ENCODE measurements at regions not wholly inside any gene's neighbourhood (a gene's known extent, or its start where the extent isn't known, plus 50 kb on each side); places are given as distances from the start of the nearest gene placed in this dataset.

GRCh38 chr14:85442996-85443395 is 86.9 kb upstream of the FLRT2 start:
- H3K9me3 Mint-ChIP-seq, result peaks cover 2 to 25% (median 5%) of the 10 kb centered on the region in 7 donors
- ATAC-seq (ENCODE audit: low read depth in 2 of 2), result no peak
- H3K4me3 Mint-ChIP-seq, result no peak overlapping the region
- H3K36me3 ChIP-seq (ENCODE audit: control insufficient read depth, insufficient read depth, low read length), result no peaks in the 10 kb centered on the region
- peaks cover 4% of the 10 kb centered on the region for H3K27me3 Mint-ChIP-seq
- no peaks in the 10 kb centered on the region for H3K9me3 ChIP-seq (ENCODE audit: control insufficient read depth in 2 of 2, low read length in 2 of 2)
- no peak overlapping the region for H3K27ac ChIP-seq (ENCODE audit: insufficient read depth, low read length, poor library complexity, severe bottlenecking)
- H3K4me1 ChIP-seq (ENCODE audit: control insufficient read depth, insufficient read depth, low read length, poor library complexity, severe bottlenecking), result no peaks in the 10 kb centered on the region
- no peaks in the 10 kb centered on the region for H3K4me1 Mint-ChIP-seq
- H3K27ac Mint-ChIP-seq, result no peak overlapping the region
- no peak overlapping the region for H3K4me3 ChIP-seq (ENCODE audit: low read depth, low read length)
- no peaks in the 10 kb centered on the region for H3K36me3 Mint-ChIP-seq
- no peak for DNase-seq
- H3K27me3 ChIP-seq (ENCODE audit: control insufficient read depth, insufficient read depth, low read length), result no peaks in the 10 kb centered on the region

GRCh38 chr14:85444635-85445034 is 85.3 kb upstream of the FLRT2 start:
- Mint-ChIP-seq H3K27ac (no peak overlapping the region), H3K4me1 (no peaks in the 10 kb centered on the region), H3K27me3 (peaks cover 4% of the 10 kb centered on the region), H3K36me3 (no peaks in the 10 kb centered on the region), H3K9me3 (peaks cover 0 to 21% (median 5%) of the 10 kb centered on the region in 7 donors), H3K4me3 (no peak overlapping the region)
- no peaks in the 10 kb centered on the region for H3K9me3 ChIP-seq (ENCODE audit: control insufficient read depth in 2 of 2, low read length in 2 of 2)
- H3K27ac ChIP-seq (ENCODE audit: insufficient read depth, low read length, poor library complexity, severe bottlenecking), result no peak overlapping the region
- no peak for ATAC-seq (ENCODE audit: low read depth in 2 of 2)
- H3K27me3 ChIP-seq (ENCODE audit: control insufficient read depth, insufficient read depth, low read length), result no peaks in the 10 kb centered on the region
- H3K4me1 ChIP-seq (ENCODE audit: control insufficient read depth, insufficient read depth, low read length, poor library complexity, severe bottlenecking), result no peaks in the 10 kb centered on the region
- H3K4me3 ChIP-seq (ENCODE audit: low read depth, low read length), result no peak overlapping the region
- H3K36me3 ChIP-seq (ENCODE audit: control insufficient read depth, insufficient read depth, low read length), result no peaks in the 10 kb centered on the region
- no peak for DNase-seq

GRCh38 chr14:85445151-85445795 is 84.7 kb upstream of the FLRT2 start:
- Mint-ChIP-seq H3K36me3 (no peaks in the 10 kb centered on the region), H3K27ac (no peak overlapping the region), H3K27me3 (peaks cover 4% of the 10 kb centered on the region), H3K9me3 (peaks cover 0 to 26% (median 5%) of the 10 kb centered on the region in 7 donors), H3K4me1 (no peaks in the 10 kb centered on the region), H3K4me3 (no peak overlapping the region)
- H3K9me3 ChIP-seq (ENCODE audit: control insufficient read depth in 2 of 2, low read length in 2 of 2), result no peaks in the 10 kb centered on the region
- H3K27ac ChIP-seq (ENCODE audit: insufficient read depth, low read length, poor library complexity, severe bottlenecking), result no peak overlapping the region
- DNase-seq, result no peak
- no peak for ATAC-seq (ENCODE audit: low read depth in 2 of 2)
- no peaks in the 10 kb centered on the region for H3K27me3 ChIP-seq (ENCODE audit: control insufficient read depth, insufficient read depth, low read length)
- no peaks in the 10 kb centered on the region for H3K4me1 ChIP-seq (ENCODE audit: control insufficient read depth, insufficient read depth, low read length, poor library complexity, severe bottlenecking)
- H3K4me3 ChIP-seq (ENCODE audit: low read depth, low read length), result no peak overlapping the region
- H3K36me3 ChIP-seq (ENCODE audit: control insufficient read depth, insufficient read depth, low read length), result no peaks in the 10 kb centered on the region

- no peak overlapping the region for H3K4me3 ChIP-seq (ENCODE audit: low read depth, low read length)
- H3K36me3 ChIP-seq (ENCODE audit: control insufficient read depth, insufficient read depth, low read length), result no peaks in the 10 kb centered on the region
- no peak overlapping the region for H3K27ac Mint-ChIP-seq
- H3K27ac ChIP-seq (ENCODE audit: insufficient read depth, low read length, poor library complexity, severe bottlenecking), result no peak overlapping the region
- DNase-seq (no peak), ATAC-seq (ENCODE audit: low read depth in 2 of 2) (no peak)
- no peaks in the 10 kb centered on the region for H3K27me3 ChIP-seq (ENCODE audit: control insufficient read depth, insufficient read depth, low read length)
- no peaks in the 10 kb centered on the region for H3K36me3 Mint-ChIP-seq
- H3K4me3 Mint-ChIP-seq, result no peak overlapping the region
- no peaks in the 10 kb centered on the region for H3K9me3 ChIP-seq (ENCODE audit: control insufficient read depth in 2 of 2, low read length in 2 of 2)
- H3K4me1 Mint-ChIP-seq, result no peaks in the 10 kb centered on the region
- peaks cover 4% of the 10 kb centered on the region for H3K27me3 Mint-ChIP-seq
- H3K4me1 ChIP-seq (ENCODE audit: control insufficient read depth, insufficient read depth, low read length, poor library complexity, severe bottlenecking), result no peaks in the 10 kb centered on the region
- peaks cover 0 to 25% (median 3%) of the 10 kb centered on the region in 7 donors for H3K9me3 Mint-ChIP-seq
These were observed 82.1 kb upstream of the FLRT2 start for GRCh38 chr14:85447883-85448282.

- ATAC-seq (ENCODE audit: low read depth in 2 of 2) (no peak), DNase-seq (no peak)
- Histone ChIP-seq H3K4me1 (ENCODE audit: control insufficient read depth, insufficient read depth, low read length, poor library complexity, severe bottlenecking) (no peaks in the 10 kb centered on the region), H3K36me3 (ENCODE audit: control insufficient read depth, insufficient read depth, low read length) (no peaks in the 10 kb centered on the region), H3K27ac (ENCODE audit: insufficient read depth, low read length, poor library complexity, severe bottlenecking) (no peak overlapping the region), H3K4me3 (ENCODE audit: low read depth, low read length) (no peak overlapping the region), H3K9me3 (ENCODE audit: control insufficient read depth in 2 of 2, low read length in 2 of 2) (no peaks in the 10 kb centered on the region), H3K27me3 (ENCODE audit: control insufficient read depth, insufficient read depth, low read length) (no peaks in the 10 kb centered on the region)
- Mint-ChIP-seq H3K27me3 (peaks cover 5% of the 10 kb centered on the region), H3K9me3 (peaks cover 0 to 10% (median 1%) of the 10 kb centered on the region in 7 donors), H3K4me1 (no peaks in the 10 kb centered on the region), H3K4me3 (no peak overlapping the region), H3K36me3 (no peaks in the 10 kb centered on the region), H3K27ac (no peak overlapping the region)
These were observed 78.5 kb upstream of the FLRT2 start for GRCh38 chr14:85451421-85451820.

- Mint-ChIP-seq H3K4me3 (no peak overlapping the region), H3K9me3 (peaks cover 0 to 16% (median 1%) of the 10 kb centered on the region in 7 donors), H3K27me3 (peaks cover 5% of the 10 kb centered on the region), H3K4me1 (no peaks in the 10 kb centered on the region), H3K36me3 (no peaks in the 10 kb centered on the region), H3K27ac (no peak overlapping the region)
- Histone ChIP-seq H3K36me3 (ENCODE audit: control insufficient read depth, insufficient read depth, low read length) (no peaks in the 10 kb centered on the region), H3K27me3 (ENCODE audit: control insufficient read depth, insufficient read depth, low read length) (no peaks in the 10 kb centered on the region), H3K4me3 (ENCODE audit: low read depth, low read length) (no peak overlapping the region), H3K27ac (ENCODE audit: insufficient read depth, low read length, poor library complexity, severe bottlenecking) (no peak overlapping the region), H3K9me3 (ENCODE audit: control insufficient read depth in 2 of 2, low read length in 2 of 2) (no peaks in the 10 kb centered on the region), H3K4me1 (ENCODE audit: control insufficient read depth, insufficient read depth, low read length, poor library complexity, severe bottlenecking) (no peaks in the 10 kb centered on the region)
- ATAC-seq (ENCODE audit: low read depth in 2 of 2), result no peak
- DNase-seq, result no peak
These were observed 76.3 kb upstream of the FLRT2 start for GRCh38 chr14:85453401-85454225.

GRCh38 chr14:85454226-85454813 is 75.6 kb upstream of the FLRT2 start:
- Histone ChIP-seq H3K36me3 (ENCODE audit: control insufficient read depth, insufficient read depth, low read length) (no peaks in the 10 kb centered on the region), H3K27ac (ENCODE audit: insufficient read depth, low read length, poor library complexity, severe bottlenecking) (no peak overlapping the region), H3K27me3 (ENCODE audit: control insufficient read depth, insufficient read depth, low read length) (no peaks in the 10 kb centered on the region), H3K4me1 (ENCODE audit: control insufficient read depth, insufficient read depth, low read length, poor library complexity, severe bottlenecking) (no peaks in the 10 kb centered on the region), H3K9me3 (ENCODE audit: control insufficient read depth in 2 of 2, low read length in 2 of 2) (no peaks in the 10 kb centered on the region), H3K4me3 (ENCODE audit: low read depth, low read length) (no peak overlapping the region)
- no peaks in the 10 kb centered on the region for H3K36me3 Mint-ChIP-seq
- ATAC-seq (ENCODE audit: low read depth in 2 of 2) (no peak), DNase-seq (no peak)
- H3K9me3 Mint-ChIP-seq, result peaks cover 0 to 16% (median 1%) of the 10 kb centered on the region in 7 donors
- H3K27me3 Mint-ChIP-seq, result peaks cover 5% of the 10 kb centered on the region
- H3K4me1 Mint-ChIP-seq, result no peaks in the 10 kb centered on the region
- no peak overlapping the region for H3K4me3 Mint-ChIP-seq
- no peak overlapping the region for H3K27ac Mint-ChIP-seq
